WTC11 (cell line): ENCODE measurements at regions not wholly inside any gene's neighbourhood (a gene's known extent, or its start where the extent isn't known, plus 50 kb on each side); places are given as distances from the start of the nearest gene placed in this dataset.

Experiments
- ATAC-seq: fragments of 200-7000 bp; cut with Tn5 transposase; 2 replicates; pipeline ENCODE4 v1.10.0; 2021; ENCODE audit warnings: mild to moderate bottlenecking, moderate library complexity
- CTCF ChIA-PET: fragments of 300-600 bp; sonication (Branson Sonifier 250); formaldehyde crosslinking; loops from one replicate; lab custom pipeline; 2021; ENCODE audit warnings: antibody characterized with exemption; lab: Charles Lee
- POLR2A ChIA-PET: fragments of 350-600 bp; sonication (Branson Sonifier 250); formaldehyde crosslinking; loops from one replicate; lab custom pipeline; 2021; ENCODE audit warnings: antibody characterized with exemption; lab: Charles Lee
- DNase-seq: peaks from one replicate; pipeline ENCODE4 v3.0.0; 2021; ENCODE audit warnings: low spot score
- H3K27ac Mint-ChIP-seq: 2 replicates; pipeline ENCODE4 v1.8.0; 2021; ENCODE audit warnings: mixed read lengths
- H3K27me3 Mint-ChIP-seq: 2 replicates; pipeline ENCODE4 v1.8.0; 2021; ENCODE audit warnings: low read depth, mild to moderate bottlenecking, moderate library complexity, mixed read lengths
- H3K36me3 Mint-ChIP-seq: 2 replicates; pipeline ENCODE4 v1.8.0; 2021; ENCODE audit warnings: mixed read lengths
- H3K4me1 Mint-ChIP-seq: 2 replicates; pipeline ENCODE4 v1.8.0; 2022; ENCODE audit warnings: mixed read lengths
- H3K4me3 Mint-ChIP-seq: 2 replicates; pipeline ENCODE4 v1.8.0; 2021; ENCODE audit warnings: mild to moderate bottlenecking, moderate library complexity, mixed read lengths
- H3K9me3 Mint-ChIP-seq: 2 replicates; pipeline ENCODE4 v1.8.0; 2021; ENCODE audit warnings: mixed read lengths
- EMX1 ChIP-seq: fragments of 250-450 bp; sonication (Bioruptor Pico); IDR thresholded peaks from 2 replicates; pipeline ENCODE4 v1.8.0; 2021; ENCODE audit warnings: mild to moderate bottlenecking
- FOXJ3 ChIP-seq: sonication (generic); formaldehyde crosslinking; IDR thresholded peaks from 2 replicates; pipeline ENCODE4 v1.9.0; 2021; ENCODE audit warnings: missing genetic modification reagents, mild to moderate bottlenecking, borderline replicate concordance
- FOXK1 ChIP-seq: sonication (generic); formaldehyde crosslinking; IDR thresholded peaks from 2 replicates; pipeline ENCODE4 v1.8.0; 2022; ENCODE audit warnings: mild to moderate bottlenecking, moderate library complexity, missing genetic modification reagents
- JAZF1 ChIP-seq: fragments of 250-450 bp; sonication (Bioruptor Pico); IDR thresholded peaks from 2 replicates; pipeline ENCODE4 v1.9.0; 2021; ENCODE audit warnings: moderate library complexity, mild to moderate bottlenecking, inconsistent platforms
- NFE2L1 ChIP-seq: sonication (generic); formaldehyde crosslinking; IDR thresholded peaks from 2 replicates; pipeline ENCODE4 v1.8.1; 2023; ENCODE audit warnings: missing genetic modification reagents
- NFYB ChIP-seq: sonication (generic); formaldehyde crosslinking; conservative IDR thresholded peaks from 2 replicates; pipeline ENCODE4 v1.8.0; 2022; ENCODE audit warnings: low read depth, missing genetic modification reagents
- NR2C2 ChIP-seq: sonication (generic); formaldehyde crosslinking; IDR thresholded peaks from 2 replicates; pipeline ENCODE4 v1.8.0; 2022; ENCODE audit warnings: mild to moderate bottlenecking, missing genetic modification reagents
- SP1 ChIP-seq: sonication (generic); formaldehyde crosslinking; conservative IDR thresholded peaks from 2 replicates; pipeline ENCODE4 v1.8.1; 2022; ENCODE audit warnings: missing genetic modification reagents
- TP53 ChIP-seq: sonication (generic); formaldehyde crosslinking; IDR thresholded peaks from 2 replicates; pipeline ENCODE4 v1.8.1; 2023; ENCODE audit warnings: mild to moderate bottlenecking, missing genetic modification reagents
- ZMAT4 ChIP-seq: fragments of 250-450 bp; sonication (Bioruptor Pico); IDR thresholded peaks from 2 replicates; pipeline ENCODE4 v1.9.0; 2021; ENCODE audit warnings: mild to moderate bottlenecking
- ZNF396 ChIP-seq: fragments of 250-450 bp; sonication (Bioruptor Pico); IDR thresholded peaks from 2 replicates; pipeline ENCODE4 v1.8.0; 2021; ENCODE audit warnings: mild to moderate bottlenecking, moderate library complexity, borderline replicate concordance
- ZNF532 ChIP-seq: fragments of 250-450 bp; sonication (Bioruptor Pico); IDR thresholded peaks from 2 replicates; pipeline ENCODE4 v1.9.0; 2021; ENCODE audit warnings: mild to moderate bottlenecking, borderline replicate concordance
- TF ChIP-seq, protein P1 (sequence below): sonication (generic); formaldehyde crosslinking; IDR thresholded peaks from 2 replicates; pipeline ENCODE4 v1.8.0; 2022; ENCODE audit warnings: missing genetic modification reagents
- TF ChIP-seq, protein P2 (sequence below): sonication (generic); formaldehyde crosslinking; IDR thresholded peaks from 2 replicates; pipeline ENCODE4 v1.8.1; 2022; ENCODE audit warnings: mild to moderate bottlenecking, missing genetic modification reagents, moderate library complexity, borderline replicate concordance
- TF ChIP-seq, protein P3 (sequence below): sonication (generic); formaldehyde crosslinking; IDR thresholded peaks from 2 replicates; pipeline ENCODE4 v1.8.1; 2023; ENCODE audit warnings: mild to moderate bottlenecking, moderate library complexity, missing genetic modification reagents
- TF ChIP-seq, protein P4 (sequence below): sonication (generic); formaldehyde crosslinking; IDR thresholded peaks from 2 replicates; pipeline ENCODE4 v1.8.1; 2023; ENCODE audit warnings: mild to moderate bottlenecking, missing genetic modification reagents
- TF ChIP-seq, protein P5 (sequence below): sonication (generic); formaldehyde crosslinking; IDR thresholded peaks from 2 replicates; pipeline ENCODE4 v1.8.1; 2022; ENCODE audit warnings: mild to moderate bottlenecking, moderate library complexity, missing genetic modification reagents
- TF ChIP-seq, protein P6 (sequence below): sonication (generic); formaldehyde crosslinking; IDR thresholded peaks from 2 replicates; pipeline ENCODE4 v1.8.0; 2022; ENCODE audit warnings: mild to moderate bottlenecking, missing genetic modification reagents

DNA sequence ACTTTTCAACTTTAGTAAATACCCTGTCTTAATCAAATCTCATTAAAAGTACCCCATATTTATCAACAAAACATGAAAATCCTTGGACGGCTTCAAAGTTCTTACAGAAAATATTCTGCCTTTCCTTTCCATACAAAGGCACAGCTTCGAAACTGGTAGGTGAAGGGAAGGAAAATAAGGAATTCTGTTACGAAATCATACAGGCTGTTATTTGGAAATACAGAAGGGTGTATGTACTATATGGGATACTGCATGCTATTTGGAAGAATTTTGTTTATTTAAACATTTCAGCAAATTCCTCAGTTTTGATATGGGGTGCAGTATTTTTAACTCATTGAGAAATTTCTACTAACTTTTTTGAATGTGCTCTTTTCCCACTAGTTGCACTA, 138.4 kb upstream of the BTN3A2 start (continued):
- TF ChIP-seq, protein P1, sequence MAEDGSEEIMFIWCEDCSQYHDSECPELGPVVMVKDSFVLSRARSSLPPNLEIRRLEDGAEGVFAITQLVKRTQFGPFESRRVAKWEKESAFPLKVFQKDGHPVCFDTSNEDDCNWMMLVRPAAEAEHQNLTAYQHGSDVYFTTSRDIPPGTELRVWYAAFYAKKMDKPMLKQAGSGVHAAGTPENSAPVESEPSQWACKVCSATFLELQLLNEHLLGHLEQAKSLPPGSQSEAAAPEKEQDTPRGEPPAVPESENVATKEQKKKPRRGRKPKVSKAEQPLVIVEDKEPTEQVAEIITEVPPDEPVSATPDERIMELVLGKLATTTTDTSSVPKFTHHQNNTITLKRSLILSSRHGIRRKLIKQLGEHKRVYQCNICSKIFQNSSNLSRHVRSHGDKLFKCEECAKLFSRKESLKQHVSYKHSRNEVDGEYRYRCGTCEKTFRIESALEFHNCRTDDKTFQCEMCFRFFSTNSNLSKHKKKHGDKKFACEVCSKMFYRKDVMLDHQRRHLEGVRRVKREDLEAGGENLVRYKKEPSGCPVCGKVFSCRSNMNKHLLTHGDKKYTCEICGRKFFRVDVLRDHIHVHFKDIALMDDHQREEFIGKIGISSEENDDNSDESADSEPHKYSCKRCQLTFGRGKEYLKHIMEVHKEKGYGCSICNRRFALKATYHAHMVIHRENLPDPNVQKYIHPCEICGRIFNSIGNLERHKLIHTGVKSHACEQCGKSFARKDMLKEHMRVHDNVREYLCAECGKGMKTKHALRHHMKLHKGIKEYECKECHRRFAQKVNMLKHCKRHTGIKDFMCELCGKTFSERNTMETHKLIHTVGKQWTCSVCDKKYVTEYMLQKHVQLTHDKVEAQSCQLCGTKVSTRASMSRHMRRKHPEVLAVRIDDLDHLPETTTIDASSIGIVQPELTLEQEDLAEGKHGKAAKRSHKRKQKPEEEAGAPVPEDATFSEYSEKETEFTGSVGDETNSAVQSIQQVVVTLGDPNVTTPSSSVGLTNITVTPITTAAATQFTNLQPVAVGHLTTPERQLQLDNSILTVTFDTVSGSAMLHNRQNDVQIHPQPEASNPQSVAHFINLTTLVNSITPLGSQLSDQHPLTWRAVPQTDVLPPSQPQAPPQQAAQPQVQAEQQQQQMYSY (CRISPR knock-in tag), result no peak
- TF ChIP-seq, protein P2, sequence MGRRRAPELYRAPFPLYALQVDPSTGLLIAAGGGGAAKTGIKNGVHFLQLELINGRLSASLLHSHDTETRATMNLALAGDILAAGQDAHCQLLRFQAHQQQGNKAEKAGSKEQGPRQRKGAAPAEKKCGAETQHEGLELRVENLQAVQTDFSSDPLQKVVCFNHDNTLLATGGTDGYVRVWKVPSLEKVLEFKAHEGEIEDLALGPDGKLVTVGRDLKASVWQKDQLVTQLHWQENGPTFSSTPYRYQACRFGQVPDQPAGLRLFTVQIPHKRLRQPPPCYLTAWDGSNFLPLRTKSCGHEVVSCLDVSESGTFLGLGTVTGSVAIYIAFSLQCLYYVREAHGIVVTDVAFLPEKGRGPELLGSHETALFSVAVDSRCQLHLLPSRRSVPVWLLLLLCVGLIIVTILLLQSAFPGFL (CRISPR knock-in tag), result no peak
- TF ChIP-seq, protein P3, sequence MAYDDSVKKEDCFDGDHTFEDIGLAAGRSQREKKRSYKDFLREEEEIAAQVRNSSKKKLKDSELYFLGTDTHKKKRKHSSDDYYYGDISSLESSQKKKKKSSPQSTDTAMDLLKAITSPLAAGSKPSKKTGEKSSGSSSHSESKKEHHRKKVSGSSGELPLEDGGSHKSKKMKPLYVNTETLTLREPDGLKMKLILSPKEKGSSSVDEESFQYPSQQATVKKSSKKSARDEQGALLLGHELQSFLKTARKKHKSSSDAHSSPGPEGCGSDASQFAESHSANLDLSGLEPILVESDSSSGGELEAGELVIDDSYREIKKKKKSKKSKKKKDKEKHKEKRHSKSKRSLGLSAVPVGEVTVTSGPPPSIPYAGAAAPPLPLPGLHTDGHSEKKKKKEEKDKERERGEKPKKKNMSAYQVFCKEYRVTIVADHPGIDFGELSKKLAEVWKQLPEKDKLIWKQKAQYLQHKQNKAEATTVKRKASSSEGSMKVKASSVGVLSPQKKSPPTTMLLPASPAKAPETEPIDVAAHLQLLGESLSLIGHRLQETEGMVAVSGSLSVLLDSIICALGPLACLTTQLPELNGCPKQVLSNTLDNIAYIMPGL, result no peak
- TF ChIP-seq ZNF396, result no peak

- H3K27ac Mint-ChIP-seq, result peak overlapping the region; percentile 96
- POLR2A ChIA-PET, result interaction anchor here (0.6 to 1.4 kb wide), 4 partner anchors 12 to 47 kb away, joined by 3 to 5 read pairs (median 3); a partner anchor contains a TSS
- no peak overlapping the region for H3K4me3 Mint-ChIP-seq
Measured at GRCh38 chr6:26230351-26230750, 134.6 kb upstream of the BTN3A2 start.

GRCh38 chr6:26231006-26231587, 133.9 kb upstream of the BTN3A2 start:
- Mint-ChIP-seq H3K27me3 (no peaks in the 10 kb centered on the region), H3K36me3 (no peaks in the 10 kb centered on the region), H3K9me3 (no peaks in the 10 kb centered on the region), H3K4me1 (peaks cover 39% of the 10 kb centered on the region), H3K4me3 (no peak overlapping the region), H3K27ac (peak overlapping the region; percentile 96)
- DNase-seq (no peak), ATAC-seq (no peak)
- POLR2A ChIA-PET, result interaction anchor here (1.1 to 1.4 kb wide), 2 partner anchors 14 to 32 kb away, joined by 3 to 5 read pairs; a partner anchor contains a TSS
- CTCF ChIA-PET, result no interaction called here
- no peak for TF ChIP-seq FOXK1 (CRISPR knock-in tag)
- TF ChIP-seq, protein P4, sequence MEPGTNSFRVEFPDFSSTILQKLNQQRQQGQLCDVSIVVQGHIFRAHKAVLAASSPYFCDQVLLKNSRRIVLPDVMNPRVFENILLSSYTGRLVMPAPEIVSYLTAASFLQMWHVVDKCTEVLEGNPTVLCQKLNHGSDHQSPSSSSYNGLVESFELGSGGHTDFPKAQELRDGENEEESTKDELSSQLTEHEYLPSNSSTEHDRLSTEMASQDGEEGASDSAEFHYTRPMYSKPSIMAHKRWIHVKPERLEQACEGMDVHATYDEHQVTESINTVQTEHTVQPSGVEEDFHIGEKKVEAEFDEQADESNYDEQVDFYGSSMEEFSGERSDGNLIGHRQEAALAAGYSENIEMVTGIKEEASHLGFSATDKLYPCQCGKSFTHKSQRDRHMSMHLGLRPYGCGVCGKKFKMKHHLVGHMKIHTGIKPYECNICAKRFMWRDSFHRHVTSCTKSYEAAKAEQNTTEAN (CRISPR knock-in tag), result no peak
- no peak for TF ChIP-seq NFE2L1 (CRISPR knock-in tag)
- TF ChIP-seq EMX1, result no peak
- TF ChIP-seq, protein P5, sequence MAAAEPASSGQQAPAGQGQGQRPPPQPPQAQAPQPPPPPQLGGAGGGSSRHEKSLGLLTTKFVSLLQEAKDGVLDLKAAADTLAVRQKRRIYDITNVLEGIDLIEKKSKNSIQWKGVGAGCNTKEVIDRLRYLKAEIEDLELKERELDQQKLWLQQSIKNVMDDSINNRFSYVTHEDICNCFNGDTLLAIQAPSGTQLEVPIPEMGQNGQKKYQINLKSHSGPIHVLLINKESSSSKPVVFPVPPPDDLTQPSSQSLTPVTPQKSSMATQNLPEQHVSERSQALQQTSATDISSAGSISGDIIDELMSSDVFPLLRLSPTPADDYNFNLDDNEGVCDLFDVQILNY (CRISPR knock-in tag), result no peak
- TF ChIP-seq TP53 (CRISPR knock-in tag), result no peak
- no peak for TF ChIP-seq ZNF532 (CRISPR knock-in tag)
- no peak for TF ChIP-seq FOXJ3 (CRISPR knock-in tag)
- no peak for TF ChIP-seq NFYB (CRISPR knock-in tag)
- TF ChIP-seq SP1 (CRISPR knock-in tag), result no peak
- no peak for TF ChIP-seq ZMAT4 (CRISPR knock-in tag)
- TF ChIP-seq ZNF396, result no peak

More at GRCh38 chr6:26230351-26230750, 134.6 kb upstream of the BTN3A2 start:
- H3K4me1 Mint-ChIP-seq, result peaks cover 33% of the 10 kb centered on the region
- no peak for ATAC-seq
- no peak for DNase-seq
- no peaks in the 10 kb centered on the region for H3K27me3 Mint-ChIP-seq
- no peaks in the 10 kb centered on the region for H3K9me3 Mint-ChIP-seq
- TF ChIP-seq JAZF1 (CRISPR knock-in tag), result no peak
- no peak for TF ChIP-seq NR2C2 (CRISPR knock-in tag)
- TF ChIP-seq NFYB (CRISPR knock-in tag), result no peak
- TF ChIP-seq, protein P6, sequence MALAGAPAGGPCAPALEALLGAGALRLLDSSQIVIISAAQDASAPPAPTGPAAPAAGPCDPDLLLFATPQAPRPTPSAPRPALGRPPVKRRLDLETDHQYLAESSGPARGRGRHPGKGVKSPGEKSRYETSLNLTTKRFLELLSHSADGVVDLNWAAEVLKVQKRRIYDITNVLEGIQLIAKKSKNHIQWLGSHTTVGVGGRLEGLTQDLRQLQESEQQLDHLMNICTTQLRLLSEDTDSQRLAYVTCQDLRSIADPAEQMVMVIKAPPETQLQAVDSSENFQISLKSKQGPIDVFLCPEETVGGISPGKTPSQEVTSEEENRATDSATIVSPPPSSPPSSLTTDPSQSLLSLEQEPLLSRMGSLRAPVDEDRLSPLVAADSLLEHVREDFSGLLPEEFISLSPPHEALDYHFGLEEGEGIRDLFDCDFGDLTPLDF (CRISPR knock-in tag), result no peak
- CTCF ChIA-PET, result no interaction called here
- H3K36me3 Mint-ChIP-seq, result no peaks in the 10 kb centered on the region
